H1 (cell line): ENCODE measurements at regions not wholly inside any gene's neighbourhood (a gene's known extent, or its start where the extent isn't known, plus 50 kb on each side); places are given as distances from the start of the nearest gene placed in this dataset.

Experiments used
- CEBPB ChIP-seq: IDR thresholded peaks from 2 replicates; pipeline ENCODE4 v1.6.1; 2012; ENCODE audit warnings: low read depth, low read length
- CTCF ChIP-seq, 3 experiments: IDR thresholded peaks; 1 replicate in 2 of 3; 2 replicates in 1 of 3; pipeline versions ENCODE4 v1.5.1 to v1.6.1; 2011; ENCODE audit warnings: low read length in 3 of 3, mild to moderate bottlenecking in 3 of 3, inconsistent platforms in 2 of 3, low read depth in 1 of 3, moderate library complexity in 1 of 3; ENCODE audit not compliant: insufficient read depth in 1 of 3; ENCODE audit errors: control extremely low read depth in 1 of 3
- E2F6 ChIP-seq: IDR thresholded peaks from 2 replicates; pipeline ENCODE4 v1.6.1; 2012; ENCODE audit warnings: inconsistent platforms
- EP300 ChIP-seq, 2 experiments: IDR thresholded peaks; 1 replicate in 1 of 2; 2 replicates in 1 of 2; pipeline ENCODE4 v1.6.1; 2011 to 2012; ENCODE audit warnings: low read depth in 2 of 2, low read length in 2 of 2, mild to moderate bottlenecking in 2 of 2, borderline replicate concordance in 1 of 2, inconsistent platforms in 1 of 2, moderate library complexity in 1 of 2
- EZH2 ChIP-seq: fragments of 200-600 bp; sonication (generic); IDR thresholded peaks from 2 replicates; pipeline ENCODE4 v1.7.1; 2012; ENCODE audit warnings: low read depth, mild to moderate bottlenecking, moderate library complexity, low read length, inconsistent platforms; ENCODE audit not compliant: severe bottlenecking
- FOSL1 ChIP-seq: IDR thresholded peaks from 2 replicates; pipeline ENCODE4 v1.6.1; 2011; ENCODE audit warnings: mild to moderate bottlenecking, low read depth, low read length, moderate library complexity; ENCODE audit not compliant: insufficient read depth
- GABPA ChIP-seq: IDR thresholded peaks from 2 replicates; pipeline ENCODE4 v1.6.1; 2011; ENCODE audit warnings: mild to moderate bottlenecking, low read length, moderate library complexity, borderline replicate concordance; ENCODE audit not compliant: insufficient read depth
- NRF1 ChIP-seq: IDR thresholded peaks from 2 replicates; pipeline ENCODE4 v1.6.1; 2011; ENCODE audit warnings: mild to moderate bottlenecking, low read depth, low read length, improper control_type of control experiment
- POLR2A ChIP-seq, 2 experiments: IDR thresholded peaks; 1 replicate in 1 of 2; 2 replicates in 1 of 2; pipeline ENCODE4 v1.6.1; 2011; ENCODE audit warnings: low read depth in 2 of 2, low read length in 2 of 2, mild to moderate bottlenecking in 2 of 2; ENCODE audit errors: control extremely low read depth in 1 of 2
- POLR2AphosphoS5 ChIP-seq: IDR thresholded peaks from 2 replicates; pipeline ENCODE4 v1.6.1; 2011; ENCODE audit warnings: low read depth, low read length
- TAF1 ChIP-seq: IDR thresholded peaks from 2 replicates; pipeline ENCODE4 v1.6.1; 2011; ENCODE audit warnings: mild to moderate bottlenecking, low read depth, low read length

- no peak for TF ChIP-seq CTCF (IDR thresholded peaks at IDR 0.05; ENCODE audit: control extremely low read depth in 1 of 3, insufficient read depth in 1 of 3, low read depth in 1 of 3, low read length in 3 of 3)
- no peak for TF ChIP-seq TAF1
- TF ChIP-seq POLR2AphosphoS5: no peak
- TF ChIP-seq NRF1: no peak
- TF ChIP-seq E2F6: no peak
- TF ChIP-seq GABPA: no peak
- no peak for TF ChIP-seq EP300 (IDR thresholded peaks at IDR 0.05; ENCODE audit: borderline replicate concordance in 1 of 2, low read depth in 2 of 2, low read length in 2 of 2)
- no peak for TF ChIP-seq FOSL1
- TF ChIP-seq CEBPB: no peak
- no peak for TF ChIP-seq EZH2
- TF ChIP-seq POLR2A (IDR thresholded peaks at IDR 0.05; ENCODE audit: control extremely low read depth in 1 of 2, low read depth in 2 of 2, low read length in 2 of 2): no peak
Observed at GRCh38 chr1:90340606-90341005, 345.7 kb downstream of the ZNF326 start.
